ENCODE measurements at regions not wholly inside any gene's neighbourhood (a gene's known extent, or its start where the extent isn't known, plus 50 kb on each side); places are given as distances from the start of the nearest gene placed in this dataset.

DNA sequence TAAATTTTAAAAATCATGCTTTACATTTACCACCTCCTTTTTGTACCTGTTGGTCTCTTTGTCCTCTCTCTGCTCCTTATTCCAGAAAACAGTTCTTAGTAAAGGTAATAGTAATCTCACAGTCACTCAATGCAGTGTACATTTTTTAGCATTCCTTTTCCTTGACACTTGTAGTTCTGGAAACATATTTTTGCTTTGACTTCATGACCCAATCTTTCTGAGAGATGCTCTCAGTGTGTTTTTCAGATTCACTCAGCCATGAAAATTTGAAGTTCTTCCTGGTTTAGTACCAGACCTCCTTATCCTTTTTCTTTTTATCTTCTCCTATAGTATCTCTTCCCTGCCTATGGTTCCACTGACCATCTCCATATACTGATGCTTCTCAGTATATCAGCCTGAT lies 747.5 kb upstream of the ZEB2 start:
- no peak overlapping the region for H3K9ac ChIP-seq (ENCODE audit: insufficient read depth, low read length)
- H3K27me3 ChIP-seq (ENCODE audit: control insufficient read depth, insufficient read depth, low read length) = no peaks in the 10 kb centered on the region
- H4K20me1 ChIP-seq (ENCODE audit: control insufficient read depth, extremely low read depth, insufficient read depth, low read length) = no peaks in the 10 kb centered on the region
- no peak overlapping the region for H2AFZ ChIP-seq (ENCODE audit: low read length)
- no peaks in the 10 kb centered on the region for H3K9me3 ChIP-seq (ENCODE audit: control insufficient read depth, insufficient read depth, low read depth, low read length)
- TF ChIP-seq, protein P1, sequence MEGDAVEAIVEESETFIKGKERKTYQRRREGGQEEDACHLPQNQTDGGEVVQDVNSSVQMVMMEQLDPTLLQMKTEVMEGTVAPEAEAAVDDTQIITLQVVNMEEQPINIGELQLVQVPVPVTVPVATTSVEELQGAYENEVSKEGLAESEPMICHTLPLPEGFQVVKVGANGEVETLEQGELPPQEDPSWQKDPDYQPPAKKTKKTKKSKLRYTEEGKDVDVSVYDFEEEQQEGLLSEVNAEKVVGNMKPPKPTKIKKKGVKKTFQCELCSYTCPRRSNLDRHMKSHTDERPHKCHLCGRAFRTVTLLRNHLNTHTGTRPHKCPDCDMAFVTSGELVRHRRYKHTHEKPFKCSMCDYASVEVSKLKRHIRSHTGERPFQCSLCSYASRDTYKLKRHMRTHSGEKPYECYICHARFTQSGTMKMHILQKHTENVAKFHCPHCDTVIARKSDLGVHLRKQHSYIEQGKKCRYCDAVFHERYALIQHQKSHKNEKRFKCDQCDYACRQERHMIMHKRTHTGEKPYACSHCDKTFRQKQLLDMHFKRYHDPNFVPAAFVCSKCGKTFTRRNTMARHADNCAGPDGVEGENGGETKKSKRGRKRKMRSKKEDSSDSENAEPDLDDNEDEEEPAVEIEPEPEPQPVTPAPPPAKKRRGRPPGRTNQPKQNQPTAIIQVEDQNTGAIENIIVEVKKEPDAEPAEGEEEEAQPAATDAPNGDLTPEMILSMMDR (conservative IDR thresholded peaks at IDR 0.05 in 1 of 2, IDR thresholded peaks at IDR 0.05 in 1 of 2; ENCODE audit: low read depth in 1 of 2, low read length in 2 of 2) = no peak
- no peak for TF ChIP-seq EZH2 (IDR thresholded peaks at IDR 0.05; ENCODE audit: low read length, missing control alignments)
- H3K79me2 ChIP-seq (ENCODE audit: control insufficient read depth, insufficient read depth, low read length) = no peaks in the 10 kb centered on the region
- no peak overlapping the region for H3K27ac ChIP-seq (ENCODE audit: insufficient read depth, low read length)
- no peaks in the 10 kb centered on the region for H3K4me1 ChIP-seq (ENCODE audit: control insufficient read depth, extremely low read depth, insufficient read depth, low read length)
- DNase-seq (ENCODE audit: low read depth in 2 of 2) = peak in 1 of 2 donors; percentile 23
- no peak overlapping the region for H3K4me2 ChIP-seq (ENCODE audit: extremely low read depth, insufficient read depth, low read length)
- H3K36me3 ChIP-seq (ENCODE audit: control insufficient read depth, insufficient read depth, low read length) = no peaks in the 10 kb centered on the region
- no peak overlapping the region for H3K4me3 ChIP-seq (replicated peaks in 1 of 4; ENCODE audit: control extremely low read depth in 1 of 4, insufficient read depth in 1 of 4, low read depth in 3 of 4, low read length in 4 of 4)

DNA sequence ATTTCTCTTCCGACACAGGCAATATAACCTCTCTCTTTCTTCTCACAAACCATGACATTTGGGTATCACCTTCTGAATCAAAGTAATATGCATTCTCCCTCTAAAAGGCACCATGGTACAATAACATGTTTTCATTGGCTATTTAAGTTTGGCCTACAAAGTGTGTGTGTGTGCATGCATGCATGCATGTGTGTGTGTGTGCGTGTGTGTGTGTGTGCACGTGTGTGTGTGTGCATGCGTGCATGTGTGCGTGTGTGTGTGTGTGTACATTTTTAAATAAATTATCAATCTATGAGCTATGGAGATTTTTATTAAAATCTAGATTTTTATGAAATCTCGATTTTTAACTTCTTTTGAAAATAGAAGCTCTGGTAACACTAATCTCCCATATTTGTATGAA lies 745.3 kb upstream of the ZEB2 start:
- Histone ChIP-seq H3K27me3 (ENCODE audit: control insufficient read depth, insufficient read depth, low read length) (no peaks in the 10 kb centered on the region), H3K4me1 (ENCODE audit: control insufficient read depth, extremely low read depth, insufficient read depth, low read length) (no peaks in the 10 kb centered on the region), H3K9me3 (ENCODE audit: control insufficient read depth, insufficient read depth, low read depth, low read length) (no peaks in the 10 kb centered on the region), H3K79me2 (ENCODE audit: control insufficient read depth, insufficient read depth, low read length) (no peaks in the 10 kb centered on the region), H3K9ac (ENCODE audit: insufficient read depth, low read length) (no peak overlapping the region), H2AFZ (ENCODE audit: low read length) (no peak overlapping the region), H3K4me3 (replicated peaks in 1 of 4; ENCODE audit: control extremely low read depth in 1 of 4, insufficient read depth in 1 of 4, low read depth in 3 of 4, low read length in 4 of 4) (no peak overlapping the region), H3K36me3 (ENCODE audit: control insufficient read depth, insufficient read depth, low read length) (no peaks in the 10 kb centered on the region), H3K4me2 (ENCODE audit: extremely low read depth, insufficient read depth, low read length) (no peak overlapping the region), H3K27ac (ENCODE audit: insufficient read depth, low read length) (no peak overlapping the region), H4K20me1 (ENCODE audit: control insufficient read depth, extremely low read depth, insufficient read depth, low read length) (no peaks in the 10 kb centered on the region)
- DNase-seq (ENCODE audit: low read depth in 2 of 2) = no peak
- no peak for TF ChIP-seq EZH2 (IDR thresholded peaks at IDR 0.05; ENCODE audit: low read length, missing control alignments)
- TF ChIP-seq, protein P1 (conservative IDR thresholded peaks at IDR 0.05 in 1 of 2, IDR thresholded peaks at IDR 0.05 in 1 of 2; ENCODE audit: low read depth in 1 of 2, low read length in 2 of 2) = no peak

DNA sequence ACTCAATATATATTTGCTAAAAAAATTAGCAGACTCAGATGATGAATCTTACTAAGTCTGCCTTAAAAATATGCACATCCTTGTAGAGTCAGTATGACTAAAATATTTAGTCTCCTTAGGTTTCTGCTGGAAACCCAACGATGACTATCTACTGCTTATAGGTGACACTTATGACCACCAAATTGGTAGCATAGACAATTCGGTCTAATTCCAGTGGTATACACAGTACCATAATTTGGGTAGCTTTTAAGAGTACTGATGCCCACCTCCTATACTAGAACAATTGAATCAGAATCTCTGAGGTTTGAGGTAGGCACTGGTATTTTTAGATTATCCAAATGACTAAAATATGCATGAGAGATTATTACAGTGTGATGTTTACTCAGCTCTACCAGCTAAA lies 740.8 kb upstream of the ZEB2 start:
- Histone ChIP-seq H3K4me3 (replicated peaks in 1 of 4; ENCODE audit: control extremely low read depth in 1 of 4, insufficient read depth in 1 of 4, low read depth in 3 of 4, low read length in 4 of 4) (no peak overlapping the region), H3K36me3 (ENCODE audit: control insufficient read depth, insufficient read depth, low read length) (no peaks in the 10 kb centered on the region), H3K9me3 (ENCODE audit: control insufficient read depth, insufficient read depth, low read depth, low read length) (no peaks in the 10 kb centered on the region), H3K27me3 (ENCODE audit: control insufficient read depth, insufficient read depth, low read length) (no peaks in the 10 kb centered on the region), H3K27ac (ENCODE audit: insufficient read depth, low read length) (no peak overlapping the region), H3K4me2 (ENCODE audit: extremely low read depth, insufficient read depth, low read length) (no peak overlapping the region), H2AFZ (ENCODE audit: low read length) (no peak overlapping the region), H3K79me2 (ENCODE audit: control insufficient read depth, insufficient read depth, low read length) (no peaks in the 10 kb centered on the region), H4K20me1 (ENCODE audit: control insufficient read depth, extremely low read depth, insufficient read depth, low read length) (no peaks in the 10 kb centered on the region), H3K9ac (ENCODE audit: insufficient read depth, low read length) (no peak overlapping the region), H3K4me1 (ENCODE audit: control insufficient read depth, extremely low read depth, insufficient read depth, low read length) (no peaks in the 10 kb centered on the region)
- no peak for DNase-seq (ENCODE audit: low read depth in 2 of 2)
- TF ChIP-seq, protein P1 (conservative IDR thresholded peaks at IDR 0.05 in 1 of 2, IDR thresholded peaks at IDR 0.05 in 1 of 2; ENCODE audit: low read depth in 1 of 2, low read length in 2 of 2) = no peak
- TF ChIP-seq EZH2 (IDR thresholded peaks at IDR 0.05; ENCODE audit: low read length, missing control alignments) = no peak

Measured in fibroblast of lung (primary cell).